ENCODE measurements at regions not wholly inside any gene's neighbourhood (a gene's known extent, or its start where the extent isn't known, plus 50 kb on each side); places are given as distances from the start of the nearest gene placed in this dataset.

DNA sequence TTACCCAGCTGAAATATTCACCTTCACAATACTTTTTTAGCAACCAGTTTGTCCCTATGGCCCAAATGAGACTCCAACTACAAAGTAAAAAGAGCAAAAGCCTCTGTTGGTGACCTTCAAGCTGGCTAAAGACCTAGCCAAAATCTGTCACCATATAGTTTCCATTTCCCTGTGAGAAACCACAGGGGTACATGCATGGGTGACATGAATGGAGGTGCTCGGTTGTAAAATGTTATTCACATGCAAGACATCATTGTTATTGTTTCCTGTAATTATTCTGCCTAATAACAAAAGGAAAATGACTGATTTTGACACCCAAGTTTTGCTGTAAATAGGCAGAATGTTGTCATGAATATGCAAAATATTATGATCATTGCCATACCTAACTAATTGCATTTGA, 285.3 kb downstream of the ZNF608 start:
- Histone ChIP-seq H3K27me3 (ENCODE audit: control insufficient read depth in 3 of 3, insufficient read depth in 3 of 3, low read length in 3 of 3) (no peaks in the 10 kb centered on the region), H3K27ac (ENCODE audit: low read depth, low read length) (no peak overlapping the region), H3K4me3 (ENCODE audit: low read length in 3 of 3) (no peak overlapping the region), H3K9me3 (ENCODE audit: control insufficient read depth in 3 of 3, low read length in 3 of 3) (no peaks in the 10 kb centered on the region), H3K9ac (ENCODE audit: low read depth in 1 of 3, low read length in 3 of 3) (no peak overlapping the region), H3K36me3 (ENCODE audit: control insufficient read depth in 3 of 3, insufficient read depth in 3 of 3, low read length in 3 of 3) (no peaks in the 10 kb centered on the region), H3K4me1 (ENCODE audit: control insufficient read depth in 3 of 3, insufficient read depth in 3 of 3, low read length in 3 of 3) (no peaks in the 10 kb centered on the region)

DNA sequence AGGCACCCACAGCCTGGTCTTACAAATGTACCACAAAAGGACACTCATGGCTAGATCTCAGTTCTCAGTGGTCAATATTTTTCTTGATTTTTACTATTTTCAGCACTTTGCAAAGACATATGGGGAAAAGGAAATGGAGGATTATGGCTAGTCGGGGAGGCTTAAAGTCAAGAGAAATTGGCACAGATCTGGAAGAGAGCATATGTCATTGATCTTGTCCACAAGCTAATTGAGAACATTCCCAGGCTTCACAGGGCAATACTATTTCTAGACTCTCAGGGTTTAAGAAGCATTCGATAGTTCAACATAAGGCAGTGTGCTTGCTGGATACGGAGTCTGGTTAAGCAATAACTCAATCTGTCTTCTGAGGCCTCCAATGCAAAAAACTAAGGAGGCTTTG, 285.8 kb downstream of the ZNF608 start:
- Histone ChIP-seq H3K27me3 (ENCODE audit: control insufficient read depth in 3 of 3, insufficient read depth in 3 of 3, low read length in 3 of 3) (no peaks in the 10 kb centered on the region), H3K36me3 (ENCODE audit: control insufficient read depth in 3 of 3, insufficient read depth in 3 of 3, low read length in 3 of 3) (no peaks in the 10 kb centered on the region), H3K27ac (ENCODE audit: low read depth, low read length) (no peak overlapping the region), H3K4me3 (ENCODE audit: low read length in 3 of 3) (no peak overlapping the region), H3K4me1 (ENCODE audit: control insufficient read depth in 3 of 3, insufficient read depth in 3 of 3, low read length in 3 of 3) (no peaks in the 10 kb centered on the region), H3K9me3 (ENCODE audit: control insufficient read depth in 3 of 3, low read length in 3 of 3) (no peaks in the 10 kb centered on the region), H3K9ac (ENCODE audit: low read depth in 1 of 3, low read length in 3 of 3) (no peak overlapping the region)

DNA sequence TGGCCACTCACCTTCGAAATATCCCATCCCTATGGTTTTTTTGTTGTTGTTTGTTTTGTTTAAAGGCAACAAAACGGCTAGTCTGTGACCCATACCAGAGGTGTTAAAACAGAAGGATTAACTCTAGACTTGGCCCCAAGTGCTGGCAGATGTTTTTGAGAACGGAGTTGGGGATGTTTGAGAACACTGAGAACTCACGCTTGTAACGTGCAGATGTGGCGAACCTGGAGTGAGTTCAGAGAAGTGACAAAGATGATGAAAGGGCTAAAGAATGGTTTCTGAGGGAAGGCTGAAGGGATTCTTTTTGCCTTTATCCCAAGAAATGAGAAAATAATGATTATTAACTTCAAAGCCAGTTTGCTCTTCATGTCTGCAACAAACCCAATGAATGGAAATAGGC, 286.5 kb downstream of the ZNF608 start:
- no peaks in the 10 kb centered on the region for H3K9me3 ChIP-seq (ENCODE audit: control insufficient read depth in 3 of 3, low read length in 3 of 3)
- no peak overlapping the region for H3K9ac ChIP-seq (ENCODE audit: low read depth in 1 of 3, low read length in 3 of 3)
- H3K27ac ChIP-seq (ENCODE audit: low read depth, low read length): no peak overlapping the region
- H3K27me3 ChIP-seq (ENCODE audit: control insufficient read depth in 3 of 3, insufficient read depth in 3 of 3, low read length in 3 of 3): no peaks in the 10 kb centered on the region
- no peaks in the 10 kb centered on the region for H3K4me1 ChIP-seq (ENCODE audit: control insufficient read depth in 3 of 3, insufficient read depth in 3 of 3, low read length in 3 of 3)
- no peaks in the 10 kb centered on the region for H3K36me3 ChIP-seq (ENCODE audit: control insufficient read depth in 3 of 3, insufficient read depth in 3 of 3, low read length in 3 of 3)
- H3K4me3 ChIP-seq (ENCODE audit: low read length in 3 of 3): no peak overlapping the region

GRCh38 chr5:124457901-124458300, 288.5 kb downstream of the ZNF608 start:
- no peaks in the 10 kb centered on the region for H3K27me3 ChIP-seq (ENCODE audit: control insufficient read depth in 3 of 3, insufficient read depth in 3 of 3, low read length in 3 of 3)
- no peaks in the 10 kb centered on the region for H3K9me3 ChIP-seq (ENCODE audit: control insufficient read depth in 3 of 3, low read length in 3 of 3)
- H3K9ac ChIP-seq (ENCODE audit: low read depth in 1 of 3, low read length in 3 of 3): no peak overlapping the region
- H3K4me3 ChIP-seq (ENCODE audit: low read length in 3 of 3): no peak overlapping the region
- no peaks in the 10 kb centered on the region for H3K36me3 ChIP-seq (ENCODE audit: control insufficient read depth in 3 of 3, insufficient read depth in 3 of 3, low read length in 3 of 3)
- H3K27ac ChIP-seq (ENCODE audit: low read depth, low read length): no peak overlapping the region
- H3K4me1 ChIP-seq (ENCODE audit: control insufficient read depth in 3 of 3, insufficient read depth in 3 of 3, low read length in 3 of 3): no peaks in the 10 kb centered on the region

DNA sequence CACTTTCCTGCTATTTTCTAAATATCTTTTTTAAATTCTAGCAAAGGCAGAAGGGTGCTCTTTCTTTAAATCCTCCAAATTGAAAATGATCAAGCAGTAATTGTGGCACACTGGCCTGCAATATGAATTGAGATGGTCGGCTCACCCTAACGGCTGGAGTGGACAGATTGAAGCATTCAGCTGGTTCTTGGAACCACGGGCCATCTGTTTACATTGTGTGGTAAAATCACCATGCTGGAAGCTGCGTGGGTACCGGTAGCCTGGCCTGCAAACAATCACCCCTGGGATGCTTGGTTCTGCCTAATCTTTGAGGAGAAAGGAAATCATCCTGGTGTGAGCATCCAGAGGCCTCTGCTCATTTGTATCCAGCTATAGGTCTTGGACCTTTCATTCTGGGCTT, 289.3 kb downstream of the ZNF608 start:
- no peak overlapping the region for H3K4me3 ChIP-seq (ENCODE audit: low read length in 3 of 3)
- H3K9me3 ChIP-seq (ENCODE audit: control insufficient read depth in 3 of 3, low read length in 3 of 3): no peaks in the 10 kb centered on the region
- peaks cover 0 to 5% (median 5%) of the 10 kb centered on the region in 3 donors for H3K4me1 ChIP-seq (ENCODE audit: control insufficient read depth in 3 of 3, insufficient read depth in 3 of 3, low read length in 3 of 3)
- no peak overlapping the region for H3K27ac ChIP-seq (ENCODE audit: low read depth, low read length)
- no peaks in the 10 kb centered on the region for H3K27me3 ChIP-seq (ENCODE audit: control insufficient read depth in 3 of 3, insufficient read depth in 3 of 3, low read length in 3 of 3)
- no peak overlapping the region for H3K9ac ChIP-seq (ENCODE audit: low read depth in 1 of 3, low read length in 3 of 3)
- H3K36me3 ChIP-seq (ENCODE audit: control insufficient read depth in 3 of 3, insufficient read depth in 3 of 3, low read length in 3 of 3): no peaks in the 10 kb centered on the region

- H3K4me3 ChIP-seq (ENCODE audit: low read length in 3 of 3): no peak overlapping the region
- H3K27ac ChIP-seq (ENCODE audit: low read depth, low read length): no peak overlapping the region
- no peaks in the 10 kb centered on the region for H3K27me3 ChIP-seq (ENCODE audit: control insufficient read depth in 3 of 3, insufficient read depth in 3 of 3, low read length in 3 of 3)
- no peaks in the 10 kb centered on the region for H3K9me3 ChIP-seq (ENCODE audit: control insufficient read depth in 3 of 3, low read length in 3 of 3)
- no peaks in the 10 kb centered on the region for H3K36me3 ChIP-seq (ENCODE audit: control insufficient read depth in 3 of 3, insufficient read depth in 3 of 3, low read length in 3 of 3)
- no peak overlapping the region for H3K9ac ChIP-seq (ENCODE audit: low read depth in 1 of 3, low read length in 3 of 3)
- peaks cover 0 to 6% (median 6%) of the 10 kb centered on the region in 3 donors for H3K4me1 ChIP-seq (ENCODE audit: control insufficient read depth in 3 of 3, insufficient read depth in 3 of 3, low read length in 3 of 3)
Measured at GRCh38 chr5:124456249-124456648, 290.2 kb downstream of the ZNF608 start.

- Histone ChIP-seq H3K9me3 (ENCODE audit: control insufficient read depth in 3 of 3, low read length in 3 of 3) (no peaks in the 10 kb centered on the region), H3K9ac (ENCODE audit: low read depth in 1 of 3, low read length in 3 of 3) (no peak overlapping the region), H3K4me1 (ENCODE audit: control insufficient read depth in 3 of 3, insufficient read depth in 3 of 3, low read length in 3 of 3) (peaks cover 0 to 6% (median 6%) of the 10 kb centered on the region in 3 donors)
Measured at GRCh38 chr5:124454081-124454480, 292.4 kb downstream of the ZNF608 start.

DNA sequence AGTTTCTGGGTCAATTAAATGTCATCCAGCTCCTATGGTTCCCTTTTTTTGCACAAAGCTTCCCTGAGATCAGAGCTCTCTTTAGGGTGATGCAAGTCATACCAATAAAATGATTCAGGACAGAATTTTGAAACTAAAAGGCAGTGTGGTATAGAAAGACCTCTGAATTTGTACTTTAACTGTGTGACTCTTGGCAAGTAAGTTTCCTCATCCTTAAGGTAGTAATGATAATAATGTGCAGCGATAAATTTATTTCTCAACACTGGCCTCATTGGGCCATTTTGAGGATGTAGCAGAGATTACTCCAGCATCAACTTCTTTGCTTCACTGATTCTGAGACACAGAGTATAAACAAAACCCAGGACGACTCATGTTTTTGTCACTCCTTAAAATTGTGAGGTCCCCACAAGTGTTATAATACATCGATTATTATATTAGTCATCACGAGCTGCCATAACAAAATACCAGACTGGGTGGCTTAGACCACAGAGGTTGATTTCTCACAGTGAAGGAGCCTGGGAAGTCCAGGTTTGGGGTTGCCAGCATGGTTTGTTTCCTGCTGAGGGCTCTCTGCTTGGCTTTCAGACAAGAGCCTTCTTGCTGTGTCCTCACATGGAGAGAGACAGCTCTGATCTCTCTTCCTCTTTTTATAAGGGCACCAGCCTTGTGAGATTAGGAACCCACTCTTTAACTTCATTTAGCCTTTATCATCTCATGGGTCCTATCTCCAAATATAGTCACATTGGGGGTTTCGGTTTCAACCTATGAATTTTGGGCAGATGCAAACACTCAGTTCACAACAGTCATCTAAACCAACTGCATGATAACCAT, 293.0 kb downstream of the ZNF608 start:
- H3K27ac ChIP-seq (ENCODE audit: low read depth, low read length): no peak overlapping the region
- H3K27me3 ChIP-seq (ENCODE audit: control insufficient read depth in 3 of 3, insufficient read depth in 3 of 3, low read length in 3 of 3): no peaks in the 10 kb centered on the region
- no peak overlapping the region for H3K9ac ChIP-seq (ENCODE audit: low read depth in 1 of 3, low read length in 3 of 3)
- no peaks in the 10 kb centered on the region for H3K36me3 ChIP-seq (ENCODE audit: control insufficient read depth in 3 of 3, insufficient read depth in 3 of 3, low read length in 3 of 3)
- no peaks in the 10 kb centered on the region for H3K9me3 ChIP-seq (ENCODE audit: control insufficient read depth in 3 of 3, low read length in 3 of 3)
- H3K4me1 ChIP-seq (ENCODE audit: control insufficient read depth in 3 of 3, insufficient read depth in 3 of 3, low read length in 3 of 3): peaks cover 0 to 6% (median 6%) of the 10 kb centered on the region in 3 donors
- no peak overlapping the region for H3K4me3 ChIP-seq (ENCODE audit: low read length in 3 of 3)

More at GRCh38 chr5:124454081-124454480, 292.4 kb downstream of the ZNF608 start:
- no peak overlapping the region for H3K4me3 ChIP-seq (ENCODE audit: low read length in 3 of 3)
- H3K27me3 ChIP-seq (ENCODE audit: control insufficient read depth in 3 of 3, insufficient read depth in 3 of 3, low read length in 3 of 3): no peaks in the 10 kb centered on the region
- no peak overlapping the region for H3K27ac ChIP-seq (ENCODE audit: low read depth, low read length)
- H3K36me3 ChIP-seq (ENCODE audit: control insufficient read depth in 3 of 3, insufficient read depth in 3 of 3, low read length in 3 of 3): no peaks in the 10 kb centered on the region

GRCh38 chr5:124452412-124452811, 294.0 kb downstream of the ZNF608 start:
- no peak overlapping the region for H3K4me3 ChIP-seq (ENCODE audit: low read length in 3 of 3)
- H3K27me3 ChIP-seq (ENCODE audit: control insufficient read depth in 3 of 3, insufficient read depth in 3 of 3, low read length in 3 of 3): no peaks in the 10 kb centered on the region
- no peak overlapping the region for H3K27ac ChIP-seq (ENCODE audit: low read depth, low read length)
- no peaks in the 10 kb centered on the region for H3K9me3 ChIP-seq (ENCODE audit: control insufficient read depth in 3 of 3, low read length in 3 of 3)
- no peak overlapping the region for H3K9ac ChIP-seq (ENCODE audit: low read depth in 1 of 3, low read length in 3 of 3)
- H3K36me3 ChIP-seq (ENCODE audit: control insufficient read depth in 3 of 3, insufficient read depth in 3 of 3, low read length in 3 of 3): no peaks in the 10 kb centered on the region
- H3K4me1 ChIP-seq (ENCODE audit: control insufficient read depth in 3 of 3, insufficient read depth in 3 of 3, low read length in 3 of 3): peaks cover 0 to 9% (median 9%) of the 10 kb centered on the region in 3 donors

GRCh38 chr5:124451721-124452383, 294.6 kb downstream of the ZNF608 start:
- Histone ChIP-seq H3K9me3 (ENCODE audit: control insufficient read depth in 3 of 3, low read length in 3 of 3) (no peaks in the 10 kb centered on the region), H3K4me1 (ENCODE audit: control insufficient read depth in 3 of 3, insufficient read depth in 3 of 3, low read length in 3 of 3) (peaks cover 0 to 15% (median 10%) of the 10 kb centered on the region in 3 donors), H3K4me3 (ENCODE audit: low read length in 3 of 3) (no peak overlapping the region), H3K36me3 (ENCODE audit: control insufficient read depth in 3 of 3, insufficient read depth in 3 of 3, low read length in 3 of 3) (no peaks in the 10 kb centered on the region), H3K27ac (ENCODE audit: low read depth, low read length) (no peak overlapping the region), H3K9ac (ENCODE audit: low read depth in 1 of 3, low read length in 3 of 3) (no peak overlapping the region), H3K27me3 (ENCODE audit: control insufficient read depth in 3 of 3, insufficient read depth in 3 of 3, low read length in 3 of 3) (no peaks in the 10 kb centered on the region)
